GM12891 (cell line): ENCODE measurements at regions not wholly inside any gene's neighbourhood (a gene's known extent, or its start where the extent isn't known, plus 50 kb on each side); places are given as distances from the start of the nearest gene placed in this dataset.

Source experiments
- DNase-seq: peaks from one replicate; pipeline ENCODE4 v3.0.0; 2011; ENCODE audit warnings: low spot score; ENCODE audit not compliant: insufficient read length
- FAIRE-seq: peaks from 2 replicates; lab custom pipeline; 2011; peaks lifted over from hg19 to GRCh38; lab: Jason Lieb, UNC
- PAX5 ChIP-seq: IDR thresholded peaks from 2 replicates; pipeline ENCODE4 v1.6.1; 2011; ENCODE audit warnings: low read length, moderate library complexity, mild to moderate bottlenecking; ENCODE audit not compliant: insufficient read depth, severe bottlenecking
- POLR2A ChIP-seq: IDR thresholded peaks from 2 replicates; pipeline ENCODE4 v1.6.1; 2011; ENCODE audit warnings: low read depth, low read length, control low read depth
- POLR2AphosphoS5 ChIP-seq: IDR thresholded peaks from 2 replicates; pipeline ENCODE4 v1.6.1; 2011; ENCODE audit warnings: low read depth, low read length, control low read depth
- POU2F2 ChIP-seq: IDR thresholded peaks from 2 replicates; pipeline ENCODE4 v1.6.1; 2011; ENCODE audit warnings: low read depth, mild to moderate bottlenecking, control low read depth, low read length, moderate library complexity
- SPI1 ChIP-seq: IDR thresholded peaks from 2 replicates; pipeline ENCODE4 v1.6.1; 2011; ENCODE audit warnings: low read depth, low read length, control low read depth
- TAF1 ChIP-seq: IDR thresholded peaks from 2 replicates; pipeline ENCODE4 v1.6.1; 2011; ENCODE audit warnings: low read depth, low read length, control low read depth

DNA sequence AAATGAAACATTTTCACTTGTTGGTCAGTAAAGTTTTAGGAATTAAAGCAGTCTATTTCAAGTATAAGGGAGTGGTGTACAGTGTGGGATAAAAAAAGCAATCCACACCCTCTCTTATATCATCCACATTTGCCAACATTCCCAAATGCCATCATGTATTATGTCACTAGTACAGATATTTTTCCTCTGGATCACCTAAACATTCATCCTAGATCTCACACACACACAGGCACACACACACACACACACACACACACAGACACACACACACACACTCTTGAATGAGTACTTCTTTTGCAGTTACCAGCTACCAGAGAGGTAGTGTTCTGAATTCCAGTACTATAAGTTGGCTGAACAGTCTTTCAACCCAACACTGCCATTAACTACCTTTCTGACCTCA is 1369.1 kb upstream of the ADGRL4 start:
- TF ChIP-seq POLR2A (no peak), SPI1 (no peak), TAF1 (no peak), PAX5 (no peak)
- no peak for FAIRE-seq
- no peak for DNase-seq

DNA sequence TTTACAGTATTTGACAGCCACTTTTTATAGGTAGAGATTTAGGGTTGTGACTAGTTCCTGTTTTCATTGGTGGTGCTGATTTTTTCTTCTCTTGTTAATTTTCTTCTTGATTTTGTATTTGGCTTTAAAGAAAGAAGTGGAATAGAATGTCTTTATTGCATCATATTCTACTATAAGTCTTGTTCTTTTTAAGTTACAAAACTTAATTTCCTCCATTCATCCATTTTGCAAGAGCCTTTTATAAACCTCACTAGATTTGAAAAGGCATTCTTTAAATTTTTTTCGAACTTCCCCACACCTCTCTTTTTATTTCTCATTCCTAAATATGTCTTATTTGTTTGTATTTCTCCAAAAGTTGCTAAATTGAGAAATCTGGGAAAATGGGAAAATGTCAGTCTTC is 1368.6 kb upstream of the ADGRL4 start:
- FAIRE-seq (no peak), DNase-seq (no peak)
- TF ChIP-seq POU2F2: no peak
- TF ChIP-seq TAF1: no peak
- TF ChIP-seq POLR2A: no peak
- TF ChIP-seq SPI1: no peak
- TF ChIP-seq POLR2AphosphoS5: no peak
- TF ChIP-seq PAX5: no peak

DNA sequence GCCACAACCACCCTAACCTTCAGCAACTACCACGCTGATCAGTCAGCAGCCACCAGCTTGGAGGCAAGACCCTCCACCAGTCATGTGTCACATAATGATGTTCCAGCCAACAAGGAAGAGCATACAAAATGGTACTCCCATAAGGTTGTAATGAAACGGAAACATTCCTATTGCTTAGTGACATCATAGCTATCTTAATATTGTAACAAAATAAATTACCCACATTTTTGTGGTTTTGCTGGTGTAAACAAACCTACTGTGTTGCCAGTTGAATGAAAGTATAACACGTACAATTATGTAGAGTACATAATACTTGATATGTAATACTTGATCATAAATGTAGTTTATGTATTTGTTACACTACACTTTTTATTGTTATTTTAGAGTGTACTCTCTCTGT is 1363.2 kb upstream of the ADGRL4 start:
- FAIRE-seq: no peak
- TF ChIP-seq POU2F2 (no peak), POLR2A (no peak), SPI1 (no peak), PAX5 (no peak), POLR2AphosphoS5 (no peak), TAF1 (no peak)
- no peak for DNase-seq

DNA sequence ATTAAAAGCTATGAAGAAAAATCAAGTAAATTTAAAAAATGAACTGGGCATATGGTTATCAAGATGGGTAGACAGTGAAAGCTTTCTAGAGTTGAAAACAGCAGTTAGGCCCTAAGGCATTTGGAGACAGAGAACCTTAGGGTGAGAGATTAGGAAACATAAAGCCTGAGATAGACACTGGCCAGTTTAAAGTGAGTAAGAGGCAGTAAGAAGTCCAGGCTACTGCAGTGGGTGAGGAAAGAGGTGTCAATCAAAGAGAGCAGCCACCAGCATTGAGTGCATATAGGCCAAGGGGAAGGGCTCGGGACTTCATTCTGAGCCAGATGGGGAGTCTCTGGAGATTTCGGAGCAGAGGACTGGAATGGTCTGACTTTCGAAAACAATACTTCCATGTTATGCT is 1360.5 kb upstream of the ADGRL4 start:
- DNase-seq (no peak), FAIRE-seq (no peak)
- TF ChIP-seq POLR2AphosphoS5 (no peak), SPI1 (no peak), PAX5 (no peak), POU2F2 (no peak), TAF1 (no peak)

DNA sequence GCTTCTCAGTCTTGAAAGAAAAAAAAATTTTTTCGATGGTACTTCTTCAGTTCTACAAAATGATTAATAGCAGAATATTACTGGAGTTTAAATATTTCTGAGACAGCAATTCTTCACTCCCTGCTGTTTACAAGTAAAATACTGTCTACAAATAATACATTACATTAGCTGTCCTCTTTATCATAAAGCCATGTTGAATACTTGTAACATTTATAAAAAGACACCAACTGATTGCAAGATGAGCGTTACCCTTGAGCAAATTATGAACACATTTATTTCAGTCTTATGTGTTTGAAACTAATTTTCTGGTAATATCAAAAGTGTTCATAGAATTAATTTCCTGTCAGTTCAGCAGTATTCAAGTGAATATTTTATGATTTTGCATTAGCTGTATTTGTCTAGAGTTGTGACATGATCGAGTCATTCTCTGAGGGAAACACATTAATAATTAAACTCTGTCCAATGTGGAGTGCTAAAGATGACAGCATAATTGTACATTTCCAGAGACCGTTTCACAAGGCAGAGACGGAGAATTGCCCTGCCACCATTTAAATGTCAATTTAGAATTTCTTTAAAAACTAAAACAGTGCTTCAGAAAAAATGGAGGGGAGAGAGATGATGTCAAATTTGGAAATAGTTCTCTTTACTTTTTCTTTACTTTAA is 1359.0 kb upstream of the ADGRL4 start:
- DNase-seq: no peak
- TF ChIP-seq TAF1: no peak
- TF ChIP-seq SPI1: no peak
- TF ChIP-seq POLR2A: no peak
- no peak for TF ChIP-seq PAX5
- TF ChIP-seq POU2F2: no peak
- TF ChIP-seq POLR2AphosphoS5: no peak
- no peak for FAIRE-seq

DNA sequence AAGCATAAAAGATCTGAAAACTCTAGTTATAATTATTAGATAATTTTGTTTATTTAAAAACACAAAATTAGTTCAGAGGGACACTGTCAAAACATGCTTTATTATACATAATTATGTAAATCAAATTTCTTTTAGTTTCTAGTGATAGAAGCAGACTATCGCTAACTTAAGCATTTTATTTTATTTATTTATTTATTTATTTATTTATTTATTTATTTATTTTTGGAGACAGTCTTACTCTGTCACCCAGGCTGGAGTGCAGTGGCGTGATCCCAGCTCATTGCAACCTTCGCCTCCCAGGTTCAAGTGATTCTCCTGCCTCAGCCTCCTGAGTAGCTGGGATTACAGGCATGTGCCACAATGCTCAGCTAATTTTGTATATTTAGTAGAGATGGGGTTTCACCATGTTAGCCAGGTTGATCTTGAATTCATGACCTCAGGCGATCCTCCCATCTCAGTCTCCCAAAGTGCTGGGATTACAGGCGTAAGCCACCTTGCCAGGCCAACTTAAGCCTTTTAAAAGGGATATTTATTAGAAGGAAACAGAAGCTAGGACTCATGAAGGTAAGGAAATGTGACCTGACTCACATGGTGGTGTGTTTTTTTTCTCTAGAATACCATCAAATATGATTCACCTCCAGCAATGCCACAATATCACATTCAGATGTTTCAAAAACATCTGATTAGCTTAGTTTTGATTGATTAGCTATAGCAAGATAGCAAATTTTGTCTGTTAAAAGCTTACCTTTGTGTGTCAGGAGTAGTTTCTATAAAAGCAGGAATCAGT is 1357.4 kb upstream of the ADGRL4 start:
- no peak for DNase-seq

DNA sequence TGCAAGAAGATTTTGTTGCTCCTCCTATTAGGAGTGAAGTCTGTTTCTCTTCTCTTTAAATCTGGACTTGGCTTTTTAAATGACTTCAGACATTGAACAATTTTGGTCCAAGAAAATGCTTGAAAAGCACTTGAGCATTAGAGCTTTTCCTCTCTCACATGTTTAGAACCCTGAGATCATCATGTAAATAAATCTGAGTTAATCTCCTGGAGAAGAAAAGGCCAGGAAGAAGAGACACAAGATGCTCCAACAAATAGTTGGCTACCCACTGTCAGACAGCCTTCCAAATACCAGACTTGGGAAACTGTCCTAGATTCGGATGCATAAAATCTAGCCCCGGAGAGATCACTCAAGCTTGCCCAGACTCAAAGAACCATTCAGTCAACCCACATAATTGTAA is 1353.1 kb upstream of the ADGRL4 start:
- FAIRE-seq: no peak
- TF ChIP-seq POLR2AphosphoS5 (no peak), PAX5 (no peak), POLR2A (no peak)
- no peak for DNase-seq

More for the DNA sequence above, 1357.4 kb upstream of the ADGRL4 start:
- TF ChIP-seq POLR2AphosphoS5: no peak
- no peak for TF ChIP-seq SPI1
- TF ChIP-seq POU2F2: no peak
- FAIRE-seq: no peak

DNA sequence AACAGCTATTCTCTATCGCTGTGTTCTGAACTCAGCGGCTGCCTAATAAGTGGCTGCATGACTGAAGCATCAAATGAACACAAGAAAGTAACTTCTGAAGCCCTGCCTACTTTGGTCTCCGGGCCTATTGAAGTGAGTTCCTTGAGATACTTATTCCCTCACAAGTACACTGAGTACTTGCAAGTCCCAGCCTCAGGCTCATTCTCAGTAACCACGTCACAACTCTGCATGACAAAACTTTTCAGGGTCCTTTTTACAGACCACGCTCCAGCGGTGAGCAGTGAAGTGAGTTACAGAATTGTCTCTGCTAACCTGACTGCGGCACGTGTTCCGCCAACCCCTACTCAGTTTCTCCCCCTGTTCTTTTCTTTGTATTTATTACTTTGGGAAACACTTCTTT is 1342.7 kb upstream of the ADGRL4 start:
- TF ChIP-seq POU2F2 (no peak), PAX5 (no peak), POLR2A (no peak)
- DNase-seq (no peak), FAIRE-seq (no peak)

DNA sequence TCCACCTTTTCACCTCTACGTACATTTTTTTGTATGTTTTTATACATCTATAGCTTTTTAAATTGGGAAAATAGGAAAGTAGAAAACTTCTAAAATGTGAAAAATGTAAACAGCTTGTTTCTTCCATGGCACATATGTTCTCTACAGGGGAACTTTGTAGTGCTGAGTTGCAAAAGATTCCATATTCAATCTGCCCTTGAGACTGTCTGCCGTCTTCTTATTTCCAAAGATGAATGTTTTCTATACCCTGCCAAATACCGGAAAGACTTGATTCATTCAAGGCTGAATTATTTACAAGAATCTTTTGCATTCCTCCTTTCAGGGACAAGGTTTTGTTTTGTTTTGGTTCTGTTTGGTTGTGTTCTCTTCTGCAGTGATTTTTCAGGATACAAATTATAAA is 1334.5 kb upstream of the ADGRL4 start:
- TF ChIP-seq SPI1 (no peak), POU2F2 (no peak), TAF1 (no peak), POLR2AphosphoS5 (no peak), PAX5 (no peak), POLR2A (no peak)
- DNase-seq (no peak), FAIRE-seq (no peak)

DNA sequence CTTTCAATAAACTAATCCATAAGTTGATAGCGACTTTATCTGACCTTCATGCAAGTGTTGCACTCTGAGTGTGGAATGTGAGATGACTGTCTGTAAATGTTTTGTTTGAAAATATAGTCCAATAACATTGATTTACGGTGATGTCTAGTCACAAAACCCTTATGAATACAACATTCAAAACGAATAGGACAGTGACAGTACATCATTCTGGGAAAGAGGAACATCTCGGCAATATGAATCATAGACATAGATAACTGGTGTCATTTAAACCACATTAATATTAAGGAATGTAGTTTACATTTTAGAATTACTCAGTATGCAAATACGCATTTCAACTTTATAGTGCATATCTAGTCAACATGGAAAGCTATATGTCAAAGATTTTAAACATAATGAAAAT is 1311.6 kb upstream of the ADGRL4 start:
- FAIRE-seq (no peak), DNase-seq (no peak)
- no peak for TF ChIP-seq POLR2A
- no peak for TF ChIP-seq POU2F2
- TF ChIP-seq POLR2AphosphoS5: no peak
- no peak for TF ChIP-seq PAX5
- TF ChIP-seq SPI1: no peak
- no peak for TF ChIP-seq TAF1
